Upper lobe of left lung (tissue), 4 donors: ENCODE measurements at regions not wholly inside any gene's neighbourhood (a gene's known extent, or its start where the extent isn't known, plus 50 kb on each side); places are given as distances from the start of the nearest gene placed in this dataset.

Experiments used
- EP300 ChIP-seq, 4 donors: sonication (generic); formaldehyde crosslinking; IDR thresholded peaks; one replicate each; pipeline ENCODE4 v1.5.1; 2017; ENCODE audit warnings: antibody characterized with exemption in 4 of 4, control low read depth in 2 of 4
- POLR2AphosphoS5 ChIP-seq, 2 donors: sonication (generic); formaldehyde crosslinking; IDR thresholded peaks; one replicate each; pipeline ENCODE4 v1.5.1; 2017; ENCODE audit warnings: antibody characterized with exemption in 2 of 2
- TF ChIP-seq, protein P1 (sequence below), 6 experiments: fragments of 450-650 bp in 4 of 6; fragments of 200-600 bp in 2 of 6; sonication (generic) in 2 of 6; IDR thresholded peaks; one replicate each; pipeline ENCODE4 v1.5.1; 2016 to 2019; ENCODE audit warnings: antibody characterized with exemption in 6 of 6

DNA sequence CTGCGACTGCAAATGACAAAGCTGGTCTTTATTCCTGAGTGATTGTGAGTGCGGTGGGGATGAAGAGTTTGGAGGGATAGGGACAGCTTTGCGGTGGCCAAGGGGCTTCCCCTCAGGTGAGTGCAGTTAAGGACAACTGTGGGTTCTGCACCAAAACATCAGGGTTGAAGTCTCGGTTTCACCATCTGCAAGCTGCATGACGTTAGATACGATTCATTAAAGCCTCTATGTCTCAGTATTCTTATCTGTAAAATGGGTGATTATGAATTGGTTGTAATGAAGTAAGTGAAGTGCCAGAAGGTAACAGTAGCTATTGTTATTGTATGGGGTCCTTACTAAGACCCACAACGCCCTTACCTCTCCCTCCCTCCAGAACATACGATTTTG lies 226.8 kb upstream of the DAPK1 start:
- TF ChIP-seq POLR2AphosphoS5 (IDR thresholded peaks at IDR 0.05) = no peak
- TF ChIP-seq, protein P1, sequence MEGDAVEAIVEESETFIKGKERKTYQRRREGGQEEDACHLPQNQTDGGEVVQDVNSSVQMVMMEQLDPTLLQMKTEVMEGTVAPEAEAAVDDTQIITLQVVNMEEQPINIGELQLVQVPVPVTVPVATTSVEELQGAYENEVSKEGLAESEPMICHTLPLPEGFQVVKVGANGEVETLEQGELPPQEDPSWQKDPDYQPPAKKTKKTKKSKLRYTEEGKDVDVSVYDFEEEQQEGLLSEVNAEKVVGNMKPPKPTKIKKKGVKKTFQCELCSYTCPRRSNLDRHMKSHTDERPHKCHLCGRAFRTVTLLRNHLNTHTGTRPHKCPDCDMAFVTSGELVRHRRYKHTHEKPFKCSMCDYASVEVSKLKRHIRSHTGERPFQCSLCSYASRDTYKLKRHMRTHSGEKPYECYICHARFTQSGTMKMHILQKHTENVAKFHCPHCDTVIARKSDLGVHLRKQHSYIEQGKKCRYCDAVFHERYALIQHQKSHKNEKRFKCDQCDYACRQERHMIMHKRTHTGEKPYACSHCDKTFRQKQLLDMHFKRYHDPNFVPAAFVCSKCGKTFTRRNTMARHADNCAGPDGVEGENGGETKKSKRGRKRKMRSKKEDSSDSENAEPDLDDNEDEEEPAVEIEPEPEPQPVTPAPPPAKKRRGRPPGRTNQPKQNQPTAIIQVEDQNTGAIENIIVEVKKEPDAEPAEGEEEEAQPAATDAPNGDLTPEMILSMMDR (IDR thresholded peaks at IDR 0.05) = no peak
- no peak for TF ChIP-seq EP300 (IDR thresholded peaks at IDR 0.05)
